ENCODE measurements at regions not wholly inside any gene's neighbourhood (a gene's known extent, or its start where the extent isn't known, plus 50 kb on each side); places are given as distances from the start of the nearest gene placed in this dataset.

GRCh38 chr5:129405222-129405621, 54.9 kb upstream of the ADAMTS19 start:
- TF ChIP-seq POLR2AphosphoS5 (IDR thresholded peaks at IDR 0.05; ENCODE audit: insufficient read depth, low read depth, low read length) (no peak), JUN (IDR thresholded peaks at IDR 0.05; ENCODE audit: borderline replicate concordance, insufficient read depth, insufficient read length, low read depth) (no peak), CTCF (IDR thresholded peaks at IDR 0.05; ENCODE audit: extremely low read depth in 1 of 2, insufficient read depth in 1 of 2, low read depth in 1 of 2, low read length in 2 of 2) (no peak), EZH2 (IDR thresholded peaks at IDR 0.05; ENCODE audit: borderline replicate concordance, low read depth, low read length, severe bottlenecking) (no peak)
